Suprapubic skin (tissue), 3 donors: ENCODE measurements at regions not wholly inside any gene's neighbourhood (a gene's known extent, or its start where the extent isn't known, plus 50 kb on each side); places are given as distances from the start of the nearest gene placed in this dataset.

Source experiments
- POLR2AphosphoS5 ChIP-seq, 3 donors: sonication (generic); formaldehyde crosslinking; IDR thresholded peaks; one replicate each; pipeline ENCODE4 v1.6.1; 2017; ENCODE audit warnings: antibody characterized with exemption in 3 of 3
- TF ChIP-seq, protein P1 (sequence below), 2 donors: fragments of 200-600 bp in 1 of 2; fragments of 450-650 bp in 1 of 2; sonication (generic) in 1 of 2; IDR thresholded peaks; one replicate each; pipeline ENCODE4 v1.5.1; 2016 to 2019; ENCODE audit warnings: antibody characterized with exemption in 2 of 2, mild to moderate bottlenecking in 1 of 2, moderate library complexity in 1 of 2

GRCh38 chr12:23217158-23217557, 592.2 kb downstream of the ETNK1 start:
- no peak for TF ChIP-seq POLR2AphosphoS5 (IDR thresholded peaks at IDR 0.05)
- TF ChIP-seq, protein P1, sequence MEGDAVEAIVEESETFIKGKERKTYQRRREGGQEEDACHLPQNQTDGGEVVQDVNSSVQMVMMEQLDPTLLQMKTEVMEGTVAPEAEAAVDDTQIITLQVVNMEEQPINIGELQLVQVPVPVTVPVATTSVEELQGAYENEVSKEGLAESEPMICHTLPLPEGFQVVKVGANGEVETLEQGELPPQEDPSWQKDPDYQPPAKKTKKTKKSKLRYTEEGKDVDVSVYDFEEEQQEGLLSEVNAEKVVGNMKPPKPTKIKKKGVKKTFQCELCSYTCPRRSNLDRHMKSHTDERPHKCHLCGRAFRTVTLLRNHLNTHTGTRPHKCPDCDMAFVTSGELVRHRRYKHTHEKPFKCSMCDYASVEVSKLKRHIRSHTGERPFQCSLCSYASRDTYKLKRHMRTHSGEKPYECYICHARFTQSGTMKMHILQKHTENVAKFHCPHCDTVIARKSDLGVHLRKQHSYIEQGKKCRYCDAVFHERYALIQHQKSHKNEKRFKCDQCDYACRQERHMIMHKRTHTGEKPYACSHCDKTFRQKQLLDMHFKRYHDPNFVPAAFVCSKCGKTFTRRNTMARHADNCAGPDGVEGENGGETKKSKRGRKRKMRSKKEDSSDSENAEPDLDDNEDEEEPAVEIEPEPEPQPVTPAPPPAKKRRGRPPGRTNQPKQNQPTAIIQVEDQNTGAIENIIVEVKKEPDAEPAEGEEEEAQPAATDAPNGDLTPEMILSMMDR (IDR thresholded peaks at IDR 0.05): no peak
